Stimulated activated CD4-positive, alpha-beta T cell treated with anti-CD3 and anti-CD28 coated beads, Interleukin-1b, Interleukin-23, amount 100 ng/mL, for 24 hours (primary cell): ENCODE measurements at regions not wholly inside any gene's neighbourhood (a gene's known extent, or its start where the extent isn't known, plus 50 kb on each side); places are given as distances from the start of the nearest gene placed in this dataset.
"Not testable (repeated sequence)": the region's sequence is repeated elsewhere in the genome, so short reads cannot be mapped to it uniquely, and the experiment has no call there.

ENCODE experiments used
- DNase-seq, 4 experiments: peaks; one replicate each; pipeline ENCODE4 v3.0.0-alpha.2; 2020; ENCODE audit warnings: low read depth in 4 of 4, low spot score in 1 of 4

GRCh38 chr5:154702477-154702876 is 52.7 kb upstream of the LARP1 start:
- no peak for DNase-seq

GRCh38 chr5:154701725-154702124 is 53.5 kb upstream of the LARP1 start:
- not testable (repeated sequence) for DNase-seq

- no peak for DNase-seq
Measured at GRCh38 chr5:154701181-154701580, 54.0 kb upstream of the LARP1 start.

GRCh38 chr5:154700289-154700928 is 54.8 kb upstream of the LARP1 start:
- not testable (repeated sequence) for DNase-seq

- no peak for DNase-seq
Measured at GRCh38 chr5:154698763-154699162, 56.4 kb upstream of the LARP1 start.

GRCh38 chr5:154697371-154697770 is 57.8 kb upstream of the LARP1 start:
- DNase-seq: no peak

- no peak for DNase-seq
Measured at GRCh38 chr5:154696891-154697290, 58.3 kb upstream of the LARP1 start.

- no peak for DNase-seq
Measured at GRCh38 chr5:154694159-154694558, 61.0 kb upstream of the LARP1 start.

- no peak for DNase-seq
Measured at GRCh38 chr5:154690488-154690887, 64.7 kb upstream of the LARP1 start.

GRCh38 chr5:154686490-154686889 is 68.7 kb upstream of the LARP1 start:
- DNase-seq: no peak

GRCh38 chr5:154683101-154683880 is 71.9 kb upstream of the LARP1 start:
- DNase-seq: no peak

GRCh38 chr5:154679501-154679900 is 75.7 kb upstream of the LARP1 start:
- no peak for DNase-seq

GRCh38 chr5:154677921-154678320 is 77.3 kb upstream of the LARP1 start:
- DNase-seq: no peak

- DNase-seq: no peak
Measured at GRCh38 chr5:154676508-154676907, 78.7 kb upstream of the LARP1 start.

- DNase-seq: no peak
Measured at GRCh38 chr5:154674029-154674428, 81.1 kb upstream of the LARP1 start.

- no peak for DNase-seq
Measured at GRCh38 chr5:154673506-154673905, 81.7 kb upstream of the LARP1 start.

GRCh38 chr5:154669913-154670312 is 85.3 kb upstream of the LARP1 start:
- DNase-seq: not testable (repeated sequence)

- DNase-seq: no peak
Measured at GRCh38 chr5:154669402-154669801, 85.8 kb upstream of the LARP1 start.

GRCh38 chr5:154664869-154665268 is 90.3 kb upstream of the LARP1 start:
- DNase-seq: no peak

GRCh38 chr5:154663424-154663823 is 91.8 kb upstream of the LARP1 start:
- no peak for DNase-seq

GRCh38 chr5:154654486-154655371 is 100.4 kb upstream of the LARP1 start:
- DNase-seq: no peak
